ENCODE measurements at regions not wholly inside any gene's neighbourhood (a gene's known extent, or its start where the extent isn't known, plus 50 kb on each side); places are given as distances from the start of the nearest gene placed in this dataset.

DNA sequence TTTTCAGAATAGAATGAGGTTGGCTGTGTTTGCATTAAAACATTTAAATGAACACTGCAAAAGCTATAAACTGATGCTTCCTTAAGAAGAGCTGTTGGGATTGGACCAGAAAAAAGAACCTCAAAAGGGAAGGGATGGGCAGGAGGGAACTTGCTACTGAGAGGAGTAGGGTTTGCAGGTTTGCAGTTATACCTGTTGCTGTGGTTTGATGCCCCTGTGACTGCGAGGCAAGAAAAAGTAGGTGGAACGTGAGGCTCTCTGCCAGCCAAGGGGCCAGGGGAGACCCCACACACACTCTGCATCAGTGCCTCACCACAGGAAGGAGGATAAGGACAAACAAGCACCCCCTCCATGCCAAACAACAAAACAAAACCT, 197.2 kb downstream of the BCAS1 start:
- DNase-seq (ENCODE audit: insufficient read length, low spot score) (no peak), FAIRE-seq (peak; percentile 63)
- no peak for TF ChIP-seq SPI1 (IDR thresholded peaks at IDR 0.05; ENCODE audit: low read depth, low read length)
- no peak for TF ChIP-seq POLR2A (IDR thresholded peaks at IDR 0.05; ENCODE audit: low read depth, low read length)
- no peak for TF ChIP-seq TAF1 (IDR thresholded peaks at IDR 0.05; ENCODE audit: low read depth, low read length)
- no peak for TF ChIP-seq POLR2AphosphoS5 (IDR thresholded peaks at IDR 0.05; ENCODE audit: low read depth, low read length)
- no peak for TF ChIP-seq POU2F2 (IDR thresholded peaks at IDR 0.05; ENCODE audit: low read depth, low read length)
- TF ChIP-seq PAX5 (IDR thresholded peaks at IDR 0.05; ENCODE audit: insufficient read depth, low read length, severe bottlenecking): no peak

DNA sequence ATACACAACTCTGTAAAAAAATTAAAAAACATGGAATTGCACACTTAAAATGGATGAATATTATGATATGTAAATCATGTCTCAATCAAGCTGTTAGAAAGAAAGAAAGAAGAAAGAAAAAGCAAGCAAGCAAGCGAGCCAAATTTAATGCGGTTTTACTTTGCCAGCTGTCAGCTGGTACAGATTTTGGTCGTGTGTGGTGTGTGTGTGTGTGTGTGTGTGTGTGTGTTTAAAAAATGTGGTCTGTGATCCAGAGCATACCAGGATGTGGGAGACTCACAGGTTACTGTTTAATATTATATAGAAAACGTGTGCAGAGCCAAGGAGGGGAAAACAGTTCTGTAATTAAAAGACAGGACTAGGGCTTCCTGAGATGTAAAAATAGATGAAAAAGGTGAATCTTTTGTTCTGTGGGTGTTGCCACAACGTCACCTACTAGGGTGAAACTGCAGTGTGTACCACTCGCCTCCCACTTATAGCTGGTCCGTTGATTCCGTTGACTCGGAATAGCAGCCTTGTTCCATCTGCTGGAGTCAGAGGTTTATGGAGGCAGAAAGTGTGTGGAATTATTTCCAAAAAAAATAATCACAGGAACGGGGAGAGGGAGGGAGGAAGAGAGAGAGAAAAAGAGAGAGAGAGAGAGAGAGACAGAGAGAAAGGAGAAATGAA, 197.7 kb downstream of the BCAS1 start:
- no peak for TF ChIP-seq PAX5 (IDR thresholded peaks at IDR 0.05; ENCODE audit: insufficient read depth, low read length, severe bottlenecking)
- no peak for TF ChIP-seq POLR2A (IDR thresholded peaks at IDR 0.05; ENCODE audit: low read depth, low read length)
- TF ChIP-seq POU2F2 (IDR thresholded peaks at IDR 0.05; ENCODE audit: low read depth, low read length): no peak
- TF ChIP-seq TAF1 (IDR thresholded peaks at IDR 0.05; ENCODE audit: low read depth, low read length): no peak
- TF ChIP-seq POLR2AphosphoS5 (IDR thresholded peaks at IDR 0.05; ENCODE audit: low read depth, low read length): no peak
- TF ChIP-seq SPI1 (IDR thresholded peaks at IDR 0.05; ENCODE audit: low read depth, low read length): no peak
- DNase-seq (ENCODE audit: insufficient read length, low spot score) (no peak), FAIRE-seq (peak; percentile 78)

DNA sequence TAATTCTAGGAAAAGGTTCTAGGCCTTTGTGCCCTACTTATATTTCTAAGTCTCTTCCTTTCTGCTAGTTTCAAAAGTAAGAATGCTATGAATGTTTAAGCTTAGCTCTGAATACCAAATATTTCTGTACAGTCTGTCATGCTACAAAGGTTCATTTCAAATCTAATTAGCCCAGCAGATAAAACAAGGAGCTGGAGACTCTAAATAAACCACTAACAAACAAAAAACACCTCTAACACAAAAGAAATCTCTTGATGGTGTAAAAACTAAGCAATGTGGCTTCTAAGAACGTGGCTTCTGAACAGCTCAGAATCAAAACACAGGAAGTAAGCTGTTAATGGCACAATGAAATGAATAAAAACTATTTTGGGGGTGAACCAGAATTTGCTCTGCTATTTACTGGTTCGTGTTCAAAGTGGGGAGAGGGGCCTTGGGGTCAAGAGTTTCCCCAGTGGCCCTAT, 198.3 kb downstream of the BCAS1 start:
- FAIRE-seq: peak; percentile 13
- TF ChIP-seq SPI1 (IDR thresholded peaks at IDR 0.05; ENCODE audit: low read depth, low read length): no peak
- TF ChIP-seq POLR2AphosphoS5 (IDR thresholded peaks at IDR 0.05; ENCODE audit: low read depth, low read length): no peak
- TF ChIP-seq TAF1 (IDR thresholded peaks at IDR 0.05; ENCODE audit: low read depth, low read length): no peak
- no peak for TF ChIP-seq PAX5 (IDR thresholded peaks at IDR 0.05; ENCODE audit: insufficient read depth, low read length, severe bottlenecking)
- TF ChIP-seq POU2F2 (IDR thresholded peaks at IDR 0.05; ENCODE audit: low read depth, low read length): no peak
- TF ChIP-seq POLR2A (IDR thresholded peaks at IDR 0.05; ENCODE audit: low read depth, low read length): no peak
- no peak for DNase-seq (ENCODE audit: insufficient read length, low spot score)

DNA sequence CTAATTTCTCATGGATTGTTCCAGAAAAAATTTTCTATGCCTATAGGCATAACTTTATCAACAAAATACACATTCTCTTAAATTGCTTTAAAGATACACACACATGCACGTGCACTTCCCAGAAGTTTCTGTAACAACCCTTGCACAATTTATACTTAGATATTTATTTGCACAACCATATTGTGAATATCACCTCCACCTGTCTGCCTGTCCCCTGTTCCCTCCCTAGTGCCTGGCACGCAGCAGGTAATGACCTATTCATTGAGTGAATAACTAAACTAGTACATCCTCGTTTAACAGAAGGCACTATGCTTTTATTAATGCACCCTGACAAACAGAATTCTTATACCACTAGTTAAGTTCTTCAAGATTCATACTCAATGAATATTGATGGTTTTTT, 198.9 kb downstream of the BCAS1 start:
- DNase-seq (ENCODE audit: insufficient read length, low spot score) (no peak), FAIRE-seq (no peak)
- TF ChIP-seq SPI1 (IDR thresholded peaks at IDR 0.05; ENCODE audit: low read depth, low read length) (no peak), PAX5 (IDR thresholded peaks at IDR 0.05; ENCODE audit: insufficient read depth, low read length, severe bottlenecking) (no peak), TAF1 (IDR thresholded peaks at IDR 0.05; ENCODE audit: low read depth, low read length) (no peak), POU2F2 (IDR thresholded peaks at IDR 0.05; ENCODE audit: low read depth, low read length) (no peak), POLR2AphosphoS5 (IDR thresholded peaks at IDR 0.05; ENCODE audit: low read depth, low read length) (no peak), POLR2A (IDR thresholded peaks at IDR 0.05; ENCODE audit: low read depth, low read length) (no peak)

DNA sequence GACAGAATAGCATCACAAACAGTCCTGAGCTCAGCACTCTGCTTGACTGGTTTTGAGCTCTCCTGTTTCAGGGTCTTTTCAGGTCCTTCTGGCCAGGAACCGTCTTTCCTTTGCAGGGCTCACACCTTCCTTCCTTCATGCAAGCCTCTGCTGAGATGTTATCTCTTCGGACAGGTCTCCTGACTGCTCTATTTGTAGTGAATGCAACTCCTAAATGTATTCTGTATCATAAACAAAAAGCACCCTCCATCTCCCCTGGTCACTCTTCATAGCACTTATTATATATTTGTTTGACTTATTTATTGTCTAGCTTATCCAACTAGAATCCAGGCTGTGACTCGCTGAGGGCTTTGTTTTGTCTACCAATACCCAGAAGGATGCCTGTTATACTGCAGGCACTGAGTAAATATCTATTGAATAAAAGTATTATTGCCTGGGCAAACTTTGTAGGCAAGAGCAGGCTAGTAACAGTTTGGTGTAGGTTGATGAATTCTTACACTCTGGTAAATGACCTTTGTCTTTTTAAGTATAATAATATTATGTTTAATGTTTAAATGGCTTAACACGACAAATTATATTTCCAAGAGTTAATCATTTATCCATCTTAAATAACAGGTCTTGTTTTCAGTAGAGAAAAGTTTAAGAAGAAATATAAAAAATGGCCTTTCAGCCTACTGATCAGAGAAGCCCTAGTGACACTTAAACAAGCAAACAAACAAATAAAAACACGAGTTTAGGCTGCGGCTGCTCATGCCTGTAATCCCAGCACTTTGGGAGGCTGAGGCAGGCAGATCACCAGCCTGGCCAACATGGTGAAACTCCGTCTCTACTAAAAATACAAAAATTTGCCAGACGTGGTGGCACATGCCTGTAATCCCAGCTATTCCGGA, 199.7 kb downstream of the BCAS1 start:
- no peak for FAIRE-seq
- no peak for DNase-seq (ENCODE audit: insufficient read length, low spot score)
- TF ChIP-seq POLR2AphosphoS5 (IDR thresholded peaks at IDR 0.05; ENCODE audit: low read depth, low read length) (no peak), PAX5 (IDR thresholded peaks at IDR 0.05; ENCODE audit: insufficient read depth, low read length, severe bottlenecking) (no peak), POLR2A (IDR thresholded peaks at IDR 0.05; ENCODE audit: low read depth, low read length) (no peak), POU2F2 (IDR thresholded peaks at IDR 0.05; ENCODE audit: low read depth, low read length) (no peak), SPI1 (IDR thresholded peaks at IDR 0.05; ENCODE audit: low read depth, low read length) (no peak), TAF1 (IDR thresholded peaks at IDR 0.05; ENCODE audit: low read depth, low read length) (no peak)

DNA sequence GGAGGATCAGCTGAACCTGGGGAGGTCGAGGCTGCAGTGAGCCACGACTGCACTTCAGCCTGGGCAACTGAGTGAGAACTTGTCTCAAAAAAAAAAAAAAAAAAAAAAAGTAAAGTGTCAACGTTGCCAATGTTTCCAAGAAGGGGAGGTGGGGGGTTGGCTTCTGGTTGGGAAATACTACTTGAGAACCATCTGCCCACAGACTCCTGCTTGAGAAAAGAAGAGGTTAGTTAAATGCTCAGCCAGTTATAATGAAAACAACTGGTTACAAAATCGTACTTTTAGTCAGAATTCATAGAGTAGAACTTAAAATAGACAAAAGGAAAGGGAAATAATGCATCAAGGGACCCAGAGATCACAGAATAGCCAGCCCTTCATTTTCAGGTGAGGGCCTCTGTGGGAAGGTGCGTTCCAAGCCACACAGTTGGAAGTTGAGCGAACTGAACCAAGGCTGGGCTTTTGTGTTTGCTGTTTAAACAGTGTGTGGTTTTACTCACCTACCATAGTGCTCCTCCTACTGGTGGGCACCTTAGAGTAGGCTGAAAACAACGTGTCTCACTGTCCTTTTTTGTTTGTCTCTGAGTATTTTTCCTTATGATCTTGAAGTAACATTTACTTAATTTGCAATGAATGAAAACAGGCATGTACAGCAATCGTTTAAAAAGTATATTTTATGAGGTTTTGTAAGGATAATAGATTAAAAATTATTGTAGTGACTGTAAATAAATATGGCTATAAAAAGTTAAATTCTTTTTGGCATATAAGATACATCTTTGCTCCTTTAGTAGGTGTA, 200.7 kb downstream of the BCAS1 start:
- FAIRE-seq (peak; percentile 71), DNase-seq (ENCODE audit: insufficient read length, low spot score) (no peak)
- TF ChIP-seq SPI1 (IDR thresholded peaks at IDR 0.05; ENCODE audit: low read depth, low read length) (no peak), POLR2A (IDR thresholded peaks at IDR 0.05; ENCODE audit: low read depth, low read length) (no peak), TAF1 (IDR thresholded peaks at IDR 0.05; ENCODE audit: low read depth, low read length) (no peak), PAX5 (IDR thresholded peaks at IDR 0.05; ENCODE audit: insufficient read depth, low read length, severe bottlenecking) (no peak), POLR2AphosphoS5 (IDR thresholded peaks at IDR 0.05; ENCODE audit: low read depth, low read length) (no peak), POU2F2 (IDR thresholded peaks at IDR 0.05; ENCODE audit: low read depth, low read length) (peak; percentile 54; the same call in 1 of the 2 replicates)

DNA sequence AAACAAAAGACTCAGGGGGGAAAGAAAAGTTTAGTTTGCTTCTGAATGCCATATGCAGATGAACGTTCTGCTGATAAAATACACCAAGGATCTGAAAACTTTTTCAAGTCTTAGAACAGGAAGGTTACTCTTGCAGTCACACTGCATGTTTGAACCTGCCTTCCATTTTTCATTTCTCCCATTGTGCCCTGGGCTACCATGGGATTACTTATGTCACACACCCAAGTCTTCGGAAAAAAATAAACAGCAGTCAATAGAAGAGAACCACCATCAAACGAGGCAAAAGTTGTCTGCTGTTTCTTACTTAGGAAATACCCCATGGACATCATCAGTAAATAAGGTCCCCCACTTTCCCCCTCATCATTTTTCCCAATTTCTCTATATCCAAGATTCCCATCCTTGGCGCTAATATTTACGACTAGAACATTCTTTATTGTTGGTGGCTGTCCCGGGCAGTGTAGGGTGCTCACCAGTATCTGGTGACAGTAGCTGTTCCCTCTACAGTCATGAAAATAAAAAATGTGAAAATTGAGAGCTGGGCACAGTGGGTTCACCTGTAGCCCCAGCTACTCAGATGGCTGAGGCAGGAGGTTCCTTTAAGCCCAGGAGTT, 202.5 kb downstream of the BCAS1 start:
- FAIRE-seq (no peak), DNase-seq (ENCODE audit: insufficient read length, low spot score) (no peak)
- no peak for TF ChIP-seq PAX5 (IDR thresholded peaks at IDR 0.05; ENCODE audit: insufficient read depth, low read length, severe bottlenecking)
- TF ChIP-seq POU2F2 (IDR thresholded peaks at IDR 0.05; ENCODE audit: low read depth, low read length): no peak
- no peak for TF ChIP-seq POLR2A (IDR thresholded peaks at IDR 0.05; ENCODE audit: low read depth, low read length)
- no peak for TF ChIP-seq TAF1 (IDR thresholded peaks at IDR 0.05; ENCODE audit: low read depth, low read length)
- no peak for TF ChIP-seq POLR2AphosphoS5 (IDR thresholded peaks at IDR 0.05; ENCODE audit: low read depth, low read length)
- no peak for TF ChIP-seq SPI1 (IDR thresholded peaks at IDR 0.05; ENCODE audit: low read depth, low read length)
